HAP-1 (cell line): ENCODE measurements at regions not wholly inside any gene's neighbourhood (a gene's known extent, or its start where the extent isn't known, plus 50 kb on each side); places are given as distances from the start of the nearest gene placed in this dataset.
A peak's percentile ranks its signal among the peaks of the same experiment; 100 is the strongest.

Experiments used
- DNase-seq, 2 experiments: peaks; one replicate each; pipeline ENCODE4 v3.0.0-alpha.2; 2016 to 2020; ENCODE audit warnings: low spot score in 2 of 2
- H3K27me3 ChIP-seq: fragments of 250-450 bp; sonication (Bioruptor Pico); 2 replicates; pipeline ENCODE4 v1.5.1; 2020; ENCODE audit warnings: low read depth, mild to moderate bottlenecking, moderate library complexity
- H3K36me3 ChIP-seq: fragments of 250-450 bp; sonication (Bioruptor Pico); replicated peaks from 2 replicates; pipeline ENCODE4 v1.5.1; 2020; ENCODE audit warnings: mild to moderate bottlenecking
- H3K4me1 ChIP-seq: fragments of 250-450 bp; sonication (Bioruptor Pico); 2 replicates; pipeline ENCODE4 v1.5.1; 2020; ENCODE audit warnings: mild to moderate bottlenecking
- H3K4me3 ChIP-seq: fragments of 250-450 bp; sonication (Bioruptor Pico); 2 replicates; pipeline ENCODE4 v1.5.1; 2020; ENCODE audit warnings: mild to moderate bottlenecking, moderate library complexity
- H3K9me3 ChIP-seq: fragments of 250-450 bp; sonication (Bioruptor Pico); 2 replicates; pipeline ENCODE4 v1.5.1; 2020; ENCODE audit warnings: mild to moderate bottlenecking, moderate library complexity
- in situ Hi-C: fragments of 300-500 bp; cut with MboI; formaldehyde crosslinking; loops from 3 replicates; pipeline ENCODE4 v1.14.3; 2020; ENCODE audit warnings: low sequenced_read_pairs, inconsistent platforms, mixed read lengths

- no peak for DNase-seq
- H3K9me3 ChIP-seq, result no peaks in the 10 kb centered on the region
Measured at GRCh38 chr21:16540966-16541727, 811.4 kb downstream of the USP25 start.

GRCh38 chr21:16550118-16550517, 820.3 kb downstream of the USP25 start:
- no peaks in the 10 kb centered on the region for H3K27me3 ChIP-seq
- DNase-seq, result no peak
- H3K9me3 ChIP-seq, result no peaks in the 10 kb centered on the region
- peaks cover 27% of the 10 kb centered on the region for H3K4me1 ChIP-seq
- in situ Hi-C loops, result no loop called here
- no peaks in the 10 kb centered on the region for H3K36me3 ChIP-seq
- no peak overlapping the region for H3K4me3 ChIP-seq

More at GRCh38 chr21:16540966-16541727, 811.4 kb downstream of the USP25 start:
- no peaks in the 10 kb centered on the region for H3K27me3 ChIP-seq
- no peaks in the 10 kb centered on the region for H3K36me3 ChIP-seq
- H3K4me3 ChIP-seq, result no peak overlapping the region
- in situ Hi-C loops, result no loop called here
- peaks cover 8% of the 10 kb centered on the region for H3K4me1 ChIP-seq

GRCh38 chr21:16550917-16551741, 821.3 kb downstream of the USP25 start:
- peaks cover 27% of the 10 kb centered on the region for H3K4me1 ChIP-seq

DNA sequence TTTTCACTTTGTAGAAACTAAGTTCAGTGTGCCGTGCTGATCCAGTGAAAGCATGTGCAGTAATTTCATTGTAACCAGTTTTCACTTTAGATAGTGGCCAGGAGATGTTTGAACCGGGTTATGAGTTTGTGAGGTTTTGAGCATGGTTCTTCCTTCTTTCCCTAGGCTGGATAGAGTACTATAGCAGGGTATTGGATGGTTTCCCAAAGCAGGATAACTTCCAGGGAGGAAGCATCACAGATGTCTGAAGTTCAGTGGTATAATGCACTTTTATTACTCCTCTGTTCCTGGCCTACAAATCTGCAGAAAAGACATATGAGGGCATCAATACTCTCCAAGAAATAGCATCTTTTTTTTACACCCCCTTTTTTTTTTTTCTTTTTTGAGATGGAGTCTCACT, 823.1 kb downstream of the USP25 start:
- in situ Hi-C loops, result no loop called here
- Histone ChIP-seq H3K4me1 (peaks cover 27% of the 10 kb centered on the region), H3K27me3 (no peaks in the 10 kb centered on the region), H3K4me3 (no peak overlapping the region), H3K9me3 (no peaks in the 10 kb centered on the region), H3K36me3 (no peaks in the 10 kb centered on the region)
- DNase-seq, result no peak

More at GRCh38 chr21:16550917-16551741, 821.3 kb downstream of the USP25 start:
- no peak overlapping the region for H3K4me3 ChIP-seq
- no peaks in the 10 kb centered on the region for H3K36me3 ChIP-seq
- in situ Hi-C loops, result no loop called here
- H3K27me3 ChIP-seq, result no peaks in the 10 kb centered on the region
- no peaks in the 10 kb centered on the region for H3K9me3 ChIP-seq
- DNase-seq, result peak; percentile 68

GRCh38 chr21:16554503-16554902, 824.7 kb downstream of the USP25 start:
- no peaks in the 10 kb centered on the region for H3K9me3 ChIP-seq
- no peak overlapping the region for H3K4me3 ChIP-seq
- H3K4me1 ChIP-seq, result peaks cover 27% of the 10 kb centered on the region
- in situ Hi-C loops, result no loop called here
- DNase-seq, result no peak
- no peaks in the 10 kb centered on the region for H3K36me3 ChIP-seq
- H3K27me3 ChIP-seq, result no peaks in the 10 kb centered on the region

DNA sequence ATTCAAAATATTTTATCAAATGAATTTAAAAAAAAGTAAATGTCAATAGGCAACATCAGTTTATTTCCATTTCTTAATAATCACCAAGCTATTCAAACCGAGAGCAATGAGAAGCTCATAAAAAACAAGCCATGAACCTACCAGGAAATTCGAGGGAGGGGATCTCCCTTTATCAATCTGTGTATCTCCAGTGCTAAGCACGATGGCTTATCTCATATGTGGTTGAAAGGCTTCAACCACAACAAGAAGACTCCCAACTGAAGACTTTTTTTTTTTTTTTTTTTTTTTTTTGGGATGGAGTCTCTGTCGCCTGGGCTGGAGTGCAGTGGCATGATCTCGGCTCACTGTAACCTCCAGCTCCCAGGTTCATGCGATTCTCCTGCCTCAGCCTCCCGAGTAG, 833.3 kb downstream of the USP25 start:
- Histone ChIP-seq H3K36me3 (no peaks in the 10 kb centered on the region), H3K9me3 (no peaks in the 10 kb centered on the region), H3K27me3 (no peaks in the 10 kb centered on the region), H3K4me3 (no peak overlapping the region), H3K4me1 (peaks cover 13% of the 10 kb centered on the region)
- in situ Hi-C loops, result no loop called here
- DNase-seq, result no peak

GRCh38 chr21:16563795-16564194, 834.0 kb downstream of the USP25 start:
- Histone ChIP-seq H3K4me3 (no peak overlapping the region), H3K36me3 (no peaks in the 10 kb centered on the region), H3K4me1 (peaks cover 13% of the 10 kb centered on the region), H3K9me3 (no peaks in the 10 kb centered on the region), H3K27me3 (no peaks in the 10 kb centered on the region)
- peak; percentile 55 to 75 for DNase-seq
- in situ Hi-C loops, result no loop called here

GRCh38 chr21:16568244-16568643, 838.5 kb downstream of the USP25 start:
- in situ Hi-C loops, result no loop called here
- no peak for DNase-seq
- Histone ChIP-seq H3K9me3 (no peaks in the 10 kb centered on the region), H3K4me3 (no peak overlapping the region), H3K27me3 (no peaks in the 10 kb centered on the region), H3K4me1 (peaks cover 32% of the 10 kb centered on the region), H3K36me3 (no peaks in the 10 kb centered on the region)

DNA sequence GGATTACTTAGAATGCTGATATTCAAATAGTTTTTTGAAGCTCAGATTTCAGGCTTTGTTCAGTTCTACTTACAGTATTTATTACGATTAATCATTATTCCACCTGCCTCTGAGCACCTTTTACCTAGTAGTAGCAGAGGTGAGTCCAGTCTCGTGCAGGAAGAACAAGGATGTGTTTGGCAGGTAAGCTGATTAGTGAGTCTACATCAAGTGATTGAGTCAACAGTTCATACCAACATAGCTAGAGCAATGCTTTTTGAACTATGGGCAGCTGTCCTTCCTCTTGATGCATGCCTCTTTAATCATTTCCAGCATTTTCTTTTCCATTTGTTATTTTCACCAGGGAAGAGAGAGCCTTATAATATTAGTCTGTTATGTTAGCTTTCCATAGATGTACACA, 838.9 kb downstream of the USP25 start:
- Histone ChIP-seq H3K4me3 (no peak overlapping the region), H3K4me1 (peaks cover 29% of the 10 kb centered on the region), H3K9me3 (no peaks in the 10 kb centered on the region), H3K27me3 (no peaks in the 10 kb centered on the region), H3K36me3 (no peaks in the 10 kb centered on the region)
- in situ Hi-C loops, result no loop called here
- DNase-seq, result no peak

GRCh38 chr21:16569679-16570078, 839.9 kb downstream of the USP25 start:
- DNase-seq, result no peak
- Histone ChIP-seq H3K9me3 (no peaks in the 10 kb centered on the region), H3K27me3 (no peaks in the 10 kb centered on the region), H3K4me3 (no peak overlapping the region), H3K36me3 (no peaks in the 10 kb centered on the region), H3K4me1 (peaks cover 22% of the 10 kb centered on the region)
- in situ Hi-C loops, result no loop called here

DNA sequence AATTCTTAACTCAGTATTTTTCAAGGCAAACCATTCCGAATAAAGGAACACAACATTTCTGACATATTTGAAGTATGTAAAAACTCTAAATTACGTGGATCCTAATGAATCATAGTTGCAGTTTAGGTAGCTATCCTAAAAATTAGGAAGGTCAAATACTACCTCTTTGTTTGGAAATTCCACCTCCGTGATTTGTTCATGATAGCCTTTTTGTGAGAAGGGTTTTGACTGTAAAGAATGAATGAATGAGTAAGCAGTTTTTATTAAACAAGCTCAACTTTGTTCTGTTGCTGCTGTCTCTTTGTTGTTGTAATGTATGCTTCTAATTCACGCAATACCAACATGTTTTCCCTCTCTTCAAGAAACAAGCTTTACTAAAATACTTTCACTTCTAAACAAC, 840.4 kb downstream of the USP25 start:
- peaks cover 22% of the 10 kb centered on the region for H3K4me1 ChIP-seq
- DNase-seq, result no peak
- no peak overlapping the region for H3K4me3 ChIP-seq
- H3K27me3 ChIP-seq, result no peaks in the 10 kb centered on the region
- H3K9me3 ChIP-seq, result no peaks in the 10 kb centered on the region
- H3K36me3 ChIP-seq, result no peaks in the 10 kb centered on the region
- in situ Hi-C loops, result no loop called here

- Histone ChIP-seq H3K9me3 (no peaks in the 10 kb centered on the region), H3K36me3 (no peaks in the 10 kb centered on the region), H3K4me1 (peaks cover 22% of the 10 kb centered on the region), H3K27me3 (no peaks in the 10 kb centered on the region), H3K4me3 (no peak overlapping the region)
- no peak for DNase-seq
- in situ Hi-C loops, result no loop called here
Measured at GRCh38 chr21:16570856-16571255, 841.1 kb downstream of the USP25 start.

GRCh38 chr21:16571594-16571993, 841.8 kb downstream of the USP25 start:
- no peaks in the 10 kb centered on the region for H3K27me3 ChIP-seq
- no peak for DNase-seq
- in situ Hi-C loops, result no loop called here
- H3K9me3 ChIP-seq, result no peaks in the 10 kb centered on the region
- peaks cover 22% of the 10 kb centered on the region for H3K4me1 ChIP-seq
- no peak overlapping the region for H3K4me3 ChIP-seq
- H3K36me3 ChIP-seq, result no peaks in the 10 kb centered on the region

DNA sequence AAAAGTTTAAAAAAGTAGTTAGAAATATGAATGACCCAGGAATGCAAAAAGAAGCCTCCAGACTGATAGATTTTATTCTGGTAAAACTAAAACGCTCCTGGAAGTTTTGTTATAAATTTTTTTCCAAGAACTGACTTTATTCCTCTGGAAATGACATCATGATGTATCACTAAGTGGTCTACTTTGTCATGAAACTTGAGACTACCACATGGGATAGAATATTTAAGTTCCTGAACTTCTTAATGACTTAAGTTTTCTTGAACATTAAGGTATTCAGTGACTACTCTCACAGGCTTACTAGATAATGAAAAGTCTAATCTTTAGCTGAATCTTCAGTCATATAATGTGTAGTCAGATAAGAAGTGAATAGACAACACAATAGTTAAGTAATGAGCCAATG, 842.2 kb downstream of the USP25 start:
- in situ Hi-C loops, result no loop called here

More for the DNA sequence above, 842.2 kb downstream of the USP25 start:
- no peaks in the 10 kb centered on the region for H3K36me3 ChIP-seq
- H3K4me1 ChIP-seq, result peaks cover 22% of the 10 kb centered on the region
- no peaks in the 10 kb centered on the region for H3K27me3 ChIP-seq
- no peaks in the 10 kb centered on the region for H3K9me3 ChIP-seq
- no peak overlapping the region for H3K4me3 ChIP-seq
- no peak for DNase-seq
